NCI-H526 (cell line): ENCODE measurements at regions not wholly inside any gene's neighbourhood (a gene's known extent, or its start where the extent isn't known, plus 50 kb on each side); places are given as distances from the start of the nearest gene placed in this dataset.

Experiments
- DNase-seq, 2 experiments: peaks; one replicate each; lab custom pipeline; 2025; lab: John Stamatoyannopoulos, UW

DNA sequence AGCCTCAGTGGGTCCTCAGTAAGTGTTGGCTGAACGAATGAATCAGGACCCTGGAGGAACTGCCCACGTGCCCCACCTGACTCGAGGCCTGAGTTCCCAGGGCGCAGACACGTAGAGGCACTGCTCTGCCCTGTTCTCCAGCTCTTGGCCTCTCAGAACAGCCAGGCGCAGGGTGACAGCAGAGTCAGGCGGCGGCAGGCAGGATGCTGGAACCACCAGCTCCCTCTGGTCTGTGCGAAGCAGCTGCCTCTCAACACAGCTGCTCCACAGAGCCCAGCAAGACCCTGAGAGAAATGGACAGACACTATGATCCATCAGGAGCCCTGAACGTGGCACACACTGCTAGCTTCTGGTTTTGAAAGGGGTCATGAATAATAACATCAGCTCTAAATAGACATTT lies 53.1 kb upstream of the BCO1 start:
- no peak for DNase-seq

DNA sequence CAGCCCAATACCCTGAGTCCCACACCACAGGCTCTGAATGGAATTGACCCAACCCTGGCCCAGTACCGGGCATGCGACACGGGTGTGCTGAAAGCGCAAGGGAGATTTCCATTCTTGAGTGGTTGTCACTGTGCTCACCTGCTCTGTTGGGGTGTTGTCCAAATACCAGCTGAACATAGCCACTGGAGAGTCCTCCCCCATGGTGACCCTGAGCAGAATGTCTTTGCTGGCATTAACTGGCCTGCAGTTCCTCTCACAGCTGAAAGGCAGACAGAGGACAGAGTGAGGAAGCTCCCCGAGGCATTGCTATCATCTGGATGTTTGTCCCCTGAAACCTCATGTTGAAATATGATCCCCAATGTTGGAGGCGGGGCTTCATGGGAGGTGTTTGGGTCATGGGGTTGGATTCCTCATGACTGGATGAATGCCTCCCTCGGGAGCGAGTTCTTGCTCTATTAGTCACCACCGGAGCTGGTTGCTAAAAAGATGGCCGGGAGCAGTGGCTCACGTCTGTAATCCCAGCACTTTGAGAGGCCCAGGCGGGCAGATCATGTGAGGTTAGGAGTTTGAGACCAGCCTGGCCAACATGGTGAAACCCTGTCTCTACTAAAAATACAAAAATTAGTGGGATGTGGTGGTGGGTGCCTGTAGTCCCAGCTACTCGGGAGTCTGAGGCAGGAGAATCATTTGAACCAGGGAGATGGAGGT lies 57.3 kb upstream of the BCO1 start:
- DNase-seq, result peak; percentile 5 to 74

DNA sequence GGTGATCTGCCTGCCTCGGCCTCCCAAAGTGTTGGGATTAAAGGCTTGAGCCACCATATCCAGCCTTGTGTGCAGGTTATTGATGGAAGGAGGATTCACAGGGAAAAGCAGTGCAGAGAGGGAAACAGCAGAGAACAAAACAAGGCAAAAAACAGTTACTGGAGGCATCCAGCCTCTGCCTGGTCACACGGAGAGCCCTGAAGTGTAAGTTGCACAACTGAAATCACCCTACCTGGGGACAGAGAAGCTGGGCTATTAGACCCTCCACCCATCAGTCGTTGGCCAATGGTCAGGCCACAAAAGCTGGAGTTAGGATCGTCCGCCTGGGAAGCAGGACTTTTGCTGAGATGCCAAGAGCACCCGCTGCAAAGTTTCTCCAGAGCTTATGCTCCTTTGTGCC lies 57.9 kb upstream of the BCO1 start:
- DNase-seq, result no peak

DNA sequence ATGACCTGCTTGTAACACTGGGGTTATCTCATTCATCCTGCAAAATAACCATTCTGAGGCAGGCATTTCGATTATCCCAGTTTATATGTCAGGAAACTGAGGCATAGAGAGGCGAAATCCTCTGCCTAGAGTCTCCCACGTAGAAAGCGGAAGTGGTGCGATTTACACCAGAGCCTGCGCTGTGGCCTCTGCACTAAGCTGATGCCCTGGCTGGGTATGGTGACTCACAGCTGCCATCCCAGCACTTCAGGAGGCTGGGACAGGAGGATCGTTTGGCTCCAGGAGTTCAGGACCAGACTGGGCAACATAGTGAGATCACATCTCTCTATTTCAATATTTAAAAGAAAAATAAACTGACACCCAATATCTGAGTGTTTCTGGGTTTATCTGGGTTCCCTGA lies 59.3 kb upstream of the BCO1 start:
- no peak for DNase-seq

DNA sequence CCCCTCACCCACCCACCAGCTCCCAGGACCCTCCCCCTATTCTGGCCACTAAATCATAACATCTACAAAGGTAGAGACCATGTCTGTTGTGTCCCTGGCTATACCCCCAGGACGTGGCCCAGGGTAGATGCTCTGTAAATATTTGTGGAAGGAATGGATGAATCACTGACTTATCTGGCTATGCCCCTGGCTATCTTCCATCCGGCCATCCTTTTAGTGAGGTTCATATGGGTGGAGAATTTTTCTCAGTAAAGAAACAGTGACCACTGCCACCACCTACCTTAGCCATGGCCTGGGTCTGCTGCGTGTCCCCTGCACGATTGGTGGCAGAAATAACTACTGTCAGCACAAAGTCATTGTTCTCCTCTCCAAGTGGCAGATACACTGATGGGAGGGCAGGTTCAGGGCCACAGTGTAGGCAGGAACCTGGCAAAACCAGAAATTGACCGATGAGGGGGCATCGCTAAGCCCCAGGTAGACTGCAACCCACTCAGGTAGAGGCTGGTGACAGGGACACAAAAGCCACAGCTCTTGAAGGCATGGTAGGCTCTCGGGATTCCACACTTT lies 63.1 kb upstream of the BCO1 start:
- no peak for DNase-seq

DNA sequence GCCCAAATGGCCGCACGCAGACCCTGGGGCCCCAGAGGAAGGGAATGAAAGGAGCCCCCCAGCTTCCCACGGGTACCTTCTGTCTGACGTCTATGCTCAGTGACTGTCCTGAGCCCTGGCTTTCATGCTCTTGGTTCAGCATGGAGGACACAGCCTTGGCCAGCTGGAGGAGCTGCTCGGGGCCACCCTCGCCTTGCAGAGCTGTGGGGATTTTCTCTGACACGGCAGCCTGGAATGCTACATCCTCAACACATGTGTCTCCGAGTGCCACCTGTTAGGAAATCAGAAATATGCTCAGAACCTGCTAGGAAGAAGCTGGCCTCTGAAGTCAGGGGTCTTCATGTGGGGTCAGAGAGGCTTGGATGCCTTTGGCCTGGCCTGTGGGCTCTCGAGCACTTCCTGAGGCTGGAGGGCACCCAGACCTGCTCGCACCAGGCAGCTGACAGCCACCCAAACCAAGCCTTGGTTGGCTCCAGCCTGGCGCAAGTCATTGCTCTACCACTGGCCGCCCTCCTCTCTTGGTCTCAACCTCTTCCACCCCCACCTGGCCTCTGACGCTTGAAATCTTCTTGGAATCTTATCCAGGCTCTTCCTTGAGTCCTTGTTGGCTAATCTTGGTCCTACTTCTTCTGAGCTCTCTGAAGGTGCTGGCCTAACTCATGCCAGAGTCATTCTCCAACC lies 63.7 kb upstream of the BCO1 start:
- no peak for DNase-seq

DNA sequence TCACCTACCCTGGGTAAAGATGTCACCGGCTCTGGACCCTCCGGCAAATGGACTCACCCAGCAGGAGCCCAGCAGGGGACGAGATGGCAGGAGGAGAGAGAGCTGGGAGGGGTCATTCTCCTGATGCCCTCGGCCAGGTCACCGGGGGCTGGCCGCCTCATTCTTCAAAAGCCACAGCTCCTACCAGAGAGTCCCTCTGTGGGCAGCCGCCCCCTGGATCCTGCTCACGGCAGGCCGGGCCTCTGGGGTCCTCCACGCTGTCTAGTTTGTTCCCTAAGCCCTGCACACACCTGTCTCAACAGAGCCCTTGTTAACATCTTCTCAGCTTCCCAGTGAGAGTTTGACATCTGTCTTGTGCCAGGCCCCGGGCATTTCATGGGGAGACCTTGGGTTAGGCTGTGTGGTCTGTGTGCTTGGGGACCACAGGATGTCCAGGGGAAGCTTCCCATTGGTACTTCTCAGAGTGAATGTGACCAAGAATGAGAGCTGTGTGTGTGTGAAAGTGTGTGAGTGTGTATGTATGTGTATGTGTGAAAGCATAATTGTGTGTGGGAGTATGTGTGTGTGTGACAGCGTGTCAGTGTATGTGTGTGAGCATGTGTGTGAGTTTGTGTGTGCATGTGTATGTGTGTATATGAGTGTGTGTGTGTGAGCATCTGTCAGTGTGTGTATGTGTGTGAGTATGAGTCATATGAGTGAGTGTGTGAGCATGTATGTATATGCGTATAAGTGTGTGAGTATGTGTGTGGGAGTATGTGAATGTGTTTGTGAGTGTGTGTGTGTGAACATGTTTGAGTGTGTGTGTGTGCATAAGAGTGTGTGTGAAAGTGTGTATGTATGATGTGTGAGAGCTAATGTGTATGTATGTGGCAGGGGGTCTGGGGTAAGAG lies 65.5 kb upstream of the BCO1 start:
- no peak for DNase-seq

DNA sequence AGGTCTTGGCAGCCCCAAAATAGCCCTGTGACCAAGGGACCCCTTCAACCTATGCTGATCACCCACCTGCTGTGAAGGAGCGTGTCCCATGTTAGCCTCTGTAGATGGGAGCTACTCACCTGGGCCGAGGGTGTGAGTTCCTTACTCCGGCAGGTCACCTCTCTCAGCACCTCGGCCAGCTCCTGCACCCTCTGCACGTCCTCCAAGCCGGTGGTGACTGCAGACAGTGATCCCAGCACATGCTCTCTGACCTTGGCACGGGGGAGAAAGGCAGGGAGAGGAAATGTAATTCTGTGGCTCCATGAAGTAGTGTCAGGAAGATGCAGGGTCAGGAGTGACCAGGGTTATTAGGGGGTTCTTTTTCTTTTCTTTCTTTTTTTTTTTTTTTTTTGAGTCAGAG lies 67.7 kb upstream of the BCO1 start:
- no peak for DNase-seq

DNA sequence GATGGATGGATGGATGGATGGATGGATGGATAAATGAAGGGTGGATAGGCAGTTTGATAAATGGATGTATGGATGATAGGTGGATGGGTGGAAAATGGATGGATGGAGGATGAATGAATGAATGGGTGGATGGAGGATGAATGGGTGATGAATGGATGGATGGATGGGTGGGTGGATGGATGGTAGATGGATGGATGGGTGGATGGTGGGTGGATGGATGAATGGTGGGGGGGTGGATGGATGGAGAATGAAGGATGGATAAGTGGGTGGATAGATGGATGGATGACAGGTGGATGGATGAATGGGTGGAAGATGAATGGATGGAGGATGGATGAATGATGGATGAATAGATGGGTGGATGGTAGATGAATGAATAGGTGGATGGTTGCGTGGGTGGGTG lies 70.1 kb upstream of the BCO1 start:
- DNase-seq, result no peak

DNA sequence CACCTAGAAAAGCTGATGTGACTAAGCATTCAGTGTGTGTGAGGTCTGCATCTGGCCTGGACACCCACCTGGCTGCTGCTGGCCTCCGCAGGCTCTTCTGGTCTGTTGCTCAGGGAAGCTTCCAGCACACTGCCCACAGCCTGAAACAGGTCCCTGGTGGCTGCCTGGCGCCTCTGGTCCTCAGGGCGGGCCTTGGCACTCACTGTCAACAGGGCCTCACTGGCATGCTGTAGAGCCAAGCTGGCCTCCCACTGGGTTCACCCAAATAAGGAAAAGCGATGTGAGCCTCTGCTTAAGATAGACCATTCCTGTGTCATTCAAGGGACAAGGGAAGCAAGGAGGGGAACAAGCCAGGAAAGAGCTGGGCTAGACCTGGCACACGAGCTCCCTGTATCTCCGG lies 70.6 kb upstream of the BCO1 start:
- DNase-seq, result no peak

DNA sequence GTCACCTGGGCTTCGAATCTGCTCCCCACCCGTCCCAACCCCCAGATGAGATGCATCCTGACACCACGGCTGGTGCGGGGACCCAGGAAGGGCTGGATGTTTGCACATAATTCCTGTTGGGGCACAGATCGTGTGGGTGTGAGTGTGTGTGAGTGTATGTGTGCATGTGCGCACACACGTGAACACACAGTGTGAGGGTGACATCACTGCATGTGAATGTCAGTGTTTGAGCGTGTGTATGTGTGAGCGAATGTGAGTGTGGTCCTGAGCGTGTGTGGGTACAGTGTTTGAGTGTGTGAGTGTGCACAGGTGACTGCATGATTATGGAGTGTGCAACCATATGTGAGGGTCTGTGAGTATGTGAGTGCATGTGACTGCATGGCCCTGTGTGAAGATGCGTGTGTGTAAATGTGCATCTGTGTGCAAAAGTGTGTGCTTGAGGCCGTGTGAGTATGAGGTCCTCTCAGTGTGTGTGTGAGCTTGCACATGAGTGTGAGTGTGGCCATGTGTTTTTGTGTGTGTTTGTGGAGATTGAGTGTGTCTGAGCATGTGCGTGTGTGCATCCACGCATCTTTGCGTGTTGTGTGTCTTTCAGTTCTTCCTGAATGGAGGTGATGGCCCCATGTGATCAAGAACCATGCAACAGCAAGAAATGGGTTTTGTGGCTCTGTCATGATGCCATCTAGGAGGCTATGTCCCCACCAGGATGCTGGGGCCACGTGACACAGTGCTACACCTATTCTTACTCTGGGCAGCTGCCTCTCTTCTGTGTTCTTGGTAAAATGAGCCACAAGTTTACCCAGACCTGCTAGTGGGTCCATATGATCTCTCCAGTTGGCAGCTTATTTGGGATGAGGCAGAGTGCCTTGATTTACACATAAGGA lies 70.5 kb upstream of the GCSH start:
- no peak for DNase-seq

DNA sequence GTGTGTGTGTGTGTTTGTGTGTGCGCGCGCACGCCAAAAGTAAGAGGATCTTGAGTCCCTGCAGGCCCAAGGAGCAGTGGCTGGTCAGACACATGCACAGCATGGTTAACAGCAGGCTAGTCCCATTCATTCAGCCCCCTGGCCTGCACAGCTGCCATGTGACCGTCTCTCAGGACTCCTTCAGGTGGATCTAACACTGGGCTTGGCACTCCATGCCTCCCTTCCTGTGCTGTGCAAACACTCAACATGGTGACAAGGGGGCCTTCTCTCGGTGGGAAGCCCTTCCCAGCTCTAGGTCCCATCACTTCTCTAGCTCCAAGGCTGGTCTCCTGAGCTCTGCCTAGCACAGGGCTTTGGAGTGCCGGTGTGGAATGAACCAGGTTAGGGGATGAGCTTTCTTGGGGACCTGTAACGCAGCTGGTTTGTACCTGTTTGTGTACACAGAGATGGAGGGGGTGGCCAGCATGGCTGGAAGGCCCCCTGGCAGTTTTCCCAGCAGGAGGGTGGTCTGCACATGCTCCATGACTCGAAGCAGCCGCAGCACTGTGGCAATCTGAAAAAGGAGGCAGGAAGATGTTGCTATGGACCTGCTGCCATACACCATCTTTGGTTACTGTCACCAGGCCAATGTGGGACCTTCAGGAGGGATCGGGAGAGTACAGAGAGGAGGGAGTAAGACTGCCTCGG lies 69.4 kb upstream of the GCSH start:
- no peak for DNase-seq

DNA sequence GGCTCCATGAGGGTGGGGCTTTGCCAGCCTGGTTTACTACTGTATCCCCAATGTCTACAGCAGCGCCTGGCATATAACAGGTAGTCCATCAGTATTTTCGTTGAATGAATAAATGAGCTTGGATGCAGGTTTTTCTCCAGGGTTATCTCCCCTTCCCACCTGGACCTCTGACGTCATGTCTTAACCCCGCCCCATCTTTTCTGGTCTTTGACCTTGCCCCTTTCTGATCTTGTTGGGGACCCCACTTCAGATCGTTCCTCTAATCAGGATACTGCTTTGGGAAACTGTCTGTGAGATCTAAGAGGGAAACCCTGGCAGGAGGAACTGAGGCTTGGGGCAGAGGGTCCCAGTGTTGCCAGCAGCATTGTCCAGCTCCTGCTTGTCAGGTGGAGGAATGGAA lies 68.8 kb upstream of the GCSH start:
- DNase-seq, result no peak

DNA sequence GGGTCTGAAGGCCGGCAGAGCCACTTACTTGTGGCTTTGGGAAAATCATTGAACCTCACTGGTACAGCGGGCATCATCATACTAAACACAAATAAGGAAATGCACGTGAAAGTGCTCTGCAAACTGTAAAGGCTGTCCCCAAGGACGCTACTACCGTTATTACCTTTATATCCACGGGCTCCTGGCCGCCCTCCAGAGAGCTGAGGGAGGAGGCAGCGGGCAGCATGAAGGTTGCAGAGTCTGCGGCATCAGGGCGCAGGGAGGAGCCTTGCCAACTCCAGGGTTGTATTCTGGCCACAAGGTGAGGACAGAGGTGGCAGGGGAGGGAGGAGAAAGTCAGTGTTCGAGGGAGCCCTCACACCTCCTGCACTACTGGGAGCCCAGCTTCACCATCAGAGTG lies 68.3 kb upstream of the GCSH start:
- DNase-seq, result no peak

DNA sequence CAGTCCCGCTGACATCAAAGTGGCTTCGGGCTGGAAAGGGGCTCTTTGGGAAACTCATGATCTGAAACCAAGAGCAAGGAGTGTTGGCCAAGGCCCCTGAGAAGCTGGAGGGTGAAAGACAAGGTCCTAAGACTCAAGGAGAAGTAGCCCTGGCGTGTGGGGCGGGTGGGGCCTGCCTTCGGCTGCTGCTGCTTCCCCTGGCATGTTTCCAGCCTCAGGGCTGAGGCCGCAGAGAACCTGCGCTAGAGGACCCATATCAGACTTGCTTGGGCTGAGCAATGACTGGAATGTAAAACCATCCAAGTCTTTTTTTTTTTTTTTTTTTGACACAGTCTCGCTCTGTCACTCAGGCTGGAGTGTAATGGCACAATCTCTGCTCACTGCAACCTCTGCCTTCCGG lies 67.5 kb upstream of the GCSH start:
- no peak for DNase-seq

DNA sequence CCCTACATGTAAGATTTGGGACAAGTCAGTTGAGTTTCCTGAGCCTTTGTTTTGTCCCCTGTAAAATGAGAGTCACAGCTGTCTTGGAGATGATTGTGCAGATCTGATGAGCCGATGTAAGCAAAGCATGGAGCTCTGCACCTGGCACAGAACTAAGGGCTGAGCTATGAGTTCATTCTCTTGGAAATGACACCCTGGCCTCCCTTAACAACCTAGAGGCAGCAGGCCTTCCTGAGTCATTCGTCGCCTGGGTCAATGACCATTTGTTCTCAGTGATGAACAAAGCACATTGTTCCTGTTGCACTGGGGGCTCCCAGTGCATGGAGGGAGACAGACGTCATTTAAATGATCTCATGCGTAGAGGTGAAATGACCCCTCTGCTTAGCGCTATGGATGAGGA lies 62.8 kb upstream of the GCSH start:
- DNase-seq, result no peak

DNA sequence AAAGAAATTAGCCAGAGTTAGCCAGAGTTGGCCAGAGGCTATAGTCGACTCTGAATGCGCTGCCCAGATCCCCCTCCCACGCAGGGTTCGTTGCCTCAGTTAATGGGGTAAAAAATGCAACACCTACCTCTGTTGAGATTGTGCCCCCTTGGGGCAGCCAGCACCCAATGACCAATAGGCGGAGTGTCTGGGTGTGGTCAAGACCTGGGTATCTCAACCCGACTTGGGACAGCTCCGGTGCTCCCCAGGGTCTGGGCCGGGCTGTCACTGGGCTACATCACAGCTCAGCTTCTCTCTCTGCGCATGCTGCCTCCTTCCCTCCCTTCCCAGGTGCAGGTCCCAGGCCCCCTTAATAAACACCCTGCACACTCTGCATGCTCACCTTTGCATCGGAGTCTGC lies 59.6 kb upstream of the GCSH start:
- DNase-seq, result no peak

DNA sequence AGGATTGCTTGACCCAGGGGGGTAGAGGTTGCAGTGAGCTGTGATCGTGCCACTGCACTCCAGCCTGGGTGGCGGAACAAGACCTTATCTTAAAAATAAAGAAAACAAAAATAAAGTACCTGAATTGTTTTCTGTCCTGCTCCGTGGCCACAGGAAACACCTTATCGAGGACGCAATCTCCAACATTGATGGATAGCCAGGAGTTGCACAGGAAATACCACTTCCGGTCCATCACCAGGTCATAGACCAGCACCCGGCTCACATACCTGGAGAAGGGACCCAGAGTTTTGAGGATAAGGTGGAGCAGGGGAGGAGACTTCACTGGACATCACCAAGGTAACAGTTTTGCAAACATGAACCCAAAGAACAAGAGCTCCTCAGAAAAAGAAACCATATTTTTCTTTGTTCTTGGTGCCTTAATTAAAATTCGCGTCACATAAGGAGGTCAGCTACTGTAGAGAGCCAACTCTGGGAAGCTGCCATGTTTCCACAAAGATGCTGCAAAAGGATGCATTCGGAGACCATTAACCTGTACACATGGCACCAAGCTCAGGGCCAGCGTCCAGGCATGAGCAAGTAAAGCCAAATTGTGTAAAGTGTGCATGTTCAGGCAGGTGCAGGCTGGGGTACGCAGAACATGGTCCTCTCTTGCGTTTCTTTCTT lies 55.6 kb upstream of the GCSH start:
- no peak for DNase-seq

DNA sequence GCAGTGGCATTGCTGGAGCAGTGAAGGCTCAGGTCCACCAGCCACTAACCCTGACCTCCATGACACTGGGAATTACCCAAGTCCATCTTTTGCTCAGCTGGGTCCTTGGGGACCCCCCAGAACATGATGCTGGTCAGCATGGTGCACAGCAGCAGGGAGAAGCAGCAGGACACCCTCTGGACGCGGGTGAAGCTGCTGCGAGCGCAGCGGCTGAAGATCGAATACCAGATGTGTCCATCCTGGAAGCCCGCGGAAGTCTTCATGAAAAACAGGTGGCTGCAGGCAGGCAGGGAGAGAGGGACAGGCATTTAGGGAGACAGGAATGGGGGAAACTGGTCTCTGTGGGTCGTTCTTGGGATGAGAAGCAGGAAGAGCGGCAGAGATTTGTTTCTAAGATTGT lies 53.4 kb upstream of the GCSH start:
- DNase-seq, result no peak

DNA sequence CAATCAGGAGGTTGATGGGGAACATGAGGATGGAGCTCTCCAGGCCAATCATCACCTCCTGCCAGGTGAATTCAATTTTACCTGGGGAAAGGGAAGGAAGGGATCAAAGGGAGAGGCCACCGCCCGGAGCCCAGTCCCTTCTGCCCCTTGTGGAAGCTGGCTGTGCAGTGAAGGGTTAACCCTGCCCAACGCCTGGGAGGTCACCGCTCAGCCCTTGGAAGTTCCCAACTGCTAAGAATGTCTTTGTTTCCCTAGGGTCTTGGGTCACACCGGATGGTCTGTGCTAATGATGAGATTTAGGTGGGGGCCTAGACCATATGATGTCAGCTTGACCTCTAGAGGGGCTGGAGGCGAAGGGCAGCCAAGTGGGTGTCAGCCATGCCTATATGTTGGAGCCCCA lies 52.1 kb upstream of the GCSH start:
- DNase-seq, result no peak
